Endothelial cell of umbilical vein (primary cell): ENCODE measurements at regions not wholly inside any gene's neighbourhood (a gene's known extent, or its start where the extent isn't known, plus 50 kb on each side); places are given as distances from the start of the nearest gene placed in this dataset.

Source experiments
- BruUV-seq: library from RNA; stranded (reverse); fragments of 400-500 nt; replicated peaks from 2 replicates; lab custom pipeline; 2021; lab: Mats Ljungman, UMichigan
- CTCF ChIA-PET: fragments of 300-600, 350-600 bp; sonication (Branson Sonifier 250); formaldehyde crosslinking; loops from one replicate; lab custom pipeline; 2021; ENCODE audit warnings: antibody characterized with exemption, inconsistent platforms; lab: Charles Lee
- POLR2A ChIA-PET: fragments of 300-600, 350-600 bp; sonication (Branson Sonifier 250); formaldehyde crosslinking; loops from one replicate; lab custom pipeline; 2021; ENCODE audit warnings: antibody characterized with exemption, inconsistent platforms; lab: Charles Lee
- DNase-seq: peaks from one replicate; pipeline ENCODE4 v3.0.0-alpha.2; 2011; ENCODE audit warnings: low read depth, low spot score
- FAIRE-seq: peaks from 2 replicates; lab custom pipeline; 2011; peaks lifted over from hg19 to GRCh38; lab: Jason Lieb, UNC
- H2AFZ ChIP-seq: 2 replicates; pipeline ENCODE4 v1.6.0; 2012; ENCODE audit warnings: low read depth, low read length, control low read depth, inconsistent platforms
- H3K27ac ChIP-seq: 2 replicates; pipeline ENCODE4 v1.5.1; 2011; ENCODE audit warnings: low read depth, mild to moderate bottlenecking, control low read depth, low read length, moderate library complexity; ENCODE audit not compliant: insufficient read depth
- H3K27me3 ChIP-seq, 2 experiments: 2 replicates each; pipeline versions ENCODE4 v1.6.0 to v1.6.1; 2011; ENCODE audit warnings: low read length in 2 of 2, mixed read lengths in 1 of 2; ENCODE audit not compliant: control insufficient read depth in 2 of 2, insufficient read depth in 2 of 2
- H3K36me3 ChIP-seq, 2 experiments: 2 replicates in 1 of 2; 3 replicates in 1 of 2; pipeline ENCODE4 v1.5.1; 2011; ENCODE audit warnings: low read length in 2 of 2, mild to moderate bottlenecking in 1 of 2, moderate library complexity in 1 of 2; ENCODE audit not compliant: control insufficient read depth in 2 of 2, insufficient read depth in 2 of 2; ENCODE audit errors: extremely low read depth in 1 of 2
- H3K4me1 ChIP-seq: 3 replicates; pipeline ENCODE4 v1.5.1; 2011; ENCODE audit warnings: mild to moderate bottlenecking, low read length; ENCODE audit not compliant: control insufficient read depth, insufficient read depth; ENCODE audit errors: extremely low read depth
- H3K4me2 ChIP-seq: 2 replicates; pipeline ENCODE4 v1.6.1; 2011; ENCODE audit warnings: low read length, control low read depth, mixed read lengths; ENCODE audit not compliant: insufficient read depth
- H3K4me3 ChIP-seq, 3 experiments: fragments of 200-600 bp in 1 of 3; sonication (generic), shearing (Covaris generic) in 1 of 3; replicated peaks in 1 of 3; 2 replicates each; pipeline ENCODE4 v1.5.1; 2011 to 2016; ENCODE audit warnings: control low read depth in 3 of 3, low read length in 3 of 3, mild to moderate bottlenecking in 2 of 3, inconsistent platforms in 1 of 3, low read depth in 1 of 3, moderate library complexity in 1 of 3; ENCODE audit not compliant: insufficient read depth in 1 of 3
- H3K79me2 ChIP-seq: 2 replicates; pipeline ENCODE4 v1.6.0; 2012; ENCODE audit warnings: low read length, inconsistent platforms; ENCODE audit not compliant: control insufficient read depth, insufficient read depth
- H3K9ac ChIP-seq: replicated peaks from 2 replicates; pipeline ENCODE3; 2011; ENCODE audit warnings: low read length, control low read depth; ENCODE audit not compliant: insufficient read depth; ENCODE audit errors: extremely low read depth
- H3K9me1 ChIP-seq: replicated peaks from 3 replicates; pipeline ENCODE4 v1.6.0; 2011; ENCODE audit warnings: mild to moderate bottlenecking, low read length; ENCODE audit not compliant: control insufficient read depth, insufficient read depth; ENCODE audit errors: extremely low read depth
- H3K9me3 ChIP-seq: replicated peaks from 2 replicates; pipeline ENCODE4 v1.5.1; 2012; ENCODE audit warnings: low read length, inconsistent platforms; ENCODE audit not compliant: control insufficient read depth, insufficient read depth
- H4K20me1 ChIP-seq: replicated peaks from 2 replicates; pipeline ENCODE3; 2011; ENCODE audit warnings: mild to moderate bottlenecking, low read length; ENCODE audit not compliant: control insufficient read depth, insufficient read depth; ENCODE audit errors: extremely low read depth
- EZH2 ChIP-seq: IDR thresholded peaks from 2 replicates; pipeline ENCODE4 v1.6.1; 2012; ENCODE audit warnings: borderline replicate concordance, low read depth, mild to moderate bottlenecking, moderate library complexity, low read length, inconsistent platforms; ENCODE audit not compliant: severe bottlenecking
- FOS ChIP-seq: IDR thresholded peaks from 2 replicates; pipeline ENCODE4 v1.6.1; 2011; ENCODE audit warnings: mild to moderate bottlenecking, low read length, moderate library complexity, borderline replicate concordance; ENCODE audit not compliant: insufficient read depth
- GATA2 ChIP-seq: IDR thresholded peaks from 2 replicates; pipeline ENCODE4 v1.7.0; 2011; ENCODE audit warnings: low read depth, mild to moderate bottlenecking, moderate library complexity, mixed read lengths, low read length; ENCODE audit not compliant: insufficient read length, insufficient read depth
- JUN ChIP-seq: IDR thresholded peaks from 2 replicates; pipeline ENCODE4 v1.6.1; 2011; ENCODE audit warnings: borderline replicate concordance, low read depth; ENCODE audit not compliant: insufficient read length, insufficient read depth
- MYC ChIP-seq: IDR thresholded peaks from one replicate; pipeline ENCODE4 v1.6.1; 2011; ENCODE audit warnings: mild to moderate bottlenecking, low read depth, low read length
- POLR2A ChIP-seq: IDR thresholded peaks from 2 replicates; pipeline ENCODE4 v1.6.1; 2012; ENCODE audit warnings: low read depth, mild to moderate bottlenecking, control low read depth, low read length
- POLR2AphosphoS5 ChIP-seq: IDR thresholded peaks from 2 replicates; pipeline ENCODE4 v1.6.1; 2012; ENCODE audit warnings: low read depth, mild to moderate bottlenecking, control low read depth, low read length, moderate library complexity; ENCODE audit not compliant: insufficient read depth
- dilution Hi-C: fragments of 300-500 bp; cut with MboI; formaldehyde crosslinking; loops from one replicate; pipeline ENCODE4 v1.15.0; 2019; ENCODE audit warnings: low sequenced_read_pairs; ENCODE audit not compliant: extremely low pct_ligation_motif_present
- intact Hi-C: fragments of 100-400 bp; cut with micrococcal nuclease; formaldehyde crosslinking; loops from one replicate; pipeline ENCODE4 v1.10.0; 2022
- TF ChIP-seq, protein P1 (sequence below), 2 donors: IDR thresholded peaks; 1 replicate in 1 of 2; 2 replicates in 1 of 2; pipeline ENCODE4 v1.5.1; 2011; ENCODE audit warnings: low read length in 2 of 2, mild to moderate bottlenecking in 2 of 2, moderate library complexity in 2 of 2, control low read depth in 1 of 2, inconsistent platforms in 1 of 2, low read depth in 1 of 2; ENCODE audit not compliant: insufficient read depth in 1 of 2; ENCODE audit errors: extremely low read depth in 1 of 2
- TF ChIP-seq, protein P2 (sequence below): IDR thresholded peaks from 2 replicates; pipeline ENCODE4 v1.6.1; 2011; ENCODE audit not compliant: insufficient read depth, insufficient read length

GRCh38 chr22:48240148-48240934 lies 1477.9 kb downstream of the TBC1D22A start:
- H3K9ac ChIP-seq, result no peak overlapping the region
- POLR2A ChIA-PET, result no interaction called here
- dilution Hi-C loops (no loop called here), intact Hi-C loops (no loop called here)
- H3K27ac ChIP-seq, result no peak overlapping the region
- FAIRE-seq (no peak), DNase-seq (no peak)
- H3K4me2 ChIP-seq, result no peak overlapping the region
- TF ChIP-seq GATA2 (no peak), JUN (no peak), MYC (no peak), POLR2A (no peak), EZH2 (no peak), FOS (no peak), POLR2AphosphoS5 (no peak)
- TF ChIP-seq, protein P1, sequence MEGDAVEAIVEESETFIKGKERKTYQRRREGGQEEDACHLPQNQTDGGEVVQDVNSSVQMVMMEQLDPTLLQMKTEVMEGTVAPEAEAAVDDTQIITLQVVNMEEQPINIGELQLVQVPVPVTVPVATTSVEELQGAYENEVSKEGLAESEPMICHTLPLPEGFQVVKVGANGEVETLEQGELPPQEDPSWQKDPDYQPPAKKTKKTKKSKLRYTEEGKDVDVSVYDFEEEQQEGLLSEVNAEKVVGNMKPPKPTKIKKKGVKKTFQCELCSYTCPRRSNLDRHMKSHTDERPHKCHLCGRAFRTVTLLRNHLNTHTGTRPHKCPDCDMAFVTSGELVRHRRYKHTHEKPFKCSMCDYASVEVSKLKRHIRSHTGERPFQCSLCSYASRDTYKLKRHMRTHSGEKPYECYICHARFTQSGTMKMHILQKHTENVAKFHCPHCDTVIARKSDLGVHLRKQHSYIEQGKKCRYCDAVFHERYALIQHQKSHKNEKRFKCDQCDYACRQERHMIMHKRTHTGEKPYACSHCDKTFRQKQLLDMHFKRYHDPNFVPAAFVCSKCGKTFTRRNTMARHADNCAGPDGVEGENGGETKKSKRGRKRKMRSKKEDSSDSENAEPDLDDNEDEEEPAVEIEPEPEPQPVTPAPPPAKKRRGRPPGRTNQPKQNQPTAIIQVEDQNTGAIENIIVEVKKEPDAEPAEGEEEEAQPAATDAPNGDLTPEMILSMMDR (IDR thresholded peaks at IDR 0.05; ENCODE audit: extremely low read depth in 1 of 2, insufficient read depth in 1 of 2, low read depth in 1 of 2, low read length in 2 of 2), result no peak
- TF ChIP-seq, protein P2, sequence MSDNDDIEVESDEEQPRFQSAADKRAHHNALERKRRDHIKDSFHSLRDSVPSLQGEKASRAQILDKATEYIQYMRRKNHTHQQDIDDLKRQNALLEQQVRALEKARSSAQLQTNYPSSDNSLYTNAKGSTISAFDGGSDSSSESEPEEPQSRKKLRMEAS, result no peak
- no peaks in the 10 kb centered on the region for H3K27me3 ChIP-seq
- H3K4me3 ChIP-seq, result no peak overlapping the region
- no peaks in the 10 kb centered on the region for H3K79me2 ChIP-seq
- peaks cover 8% of the 10 kb centered on the region for H3K9me3 ChIP-seq
- no peaks in the 10 kb centered on the region for H3K9me1 ChIP-seq
- CTCF ChIA-PET, result no interaction called here
- no peaks in the 10 kb centered on the region for H3K4me1 ChIP-seq
- no peaks in the 10 kb centered on the region for H4K20me1 ChIP-seq
- no peaks in the 10 kb centered on the region for H3K36me3 ChIP-seq
- no peak overlapping the region for H2AFZ ChIP-seq
- no TSS peak for BruUV-seq
